Effector memory CD4-positive, alpha-beta T cell (primary cell): ENCODE measurements at regions not wholly inside any gene's neighbourhood (a gene's known extent, or its start where the extent isn't known, plus 50 kb on each side); places are given as distances from the start of the nearest gene placed in this dataset.

Source experiments
- DNase-seq, 3 donors: peaks; one replicate each; pipeline ENCODE4 v3.0.0-alpha.2; 2020
- H3K27ac ChIP-seq: 2 replicates; pipeline ENCODE4 v1.7.0; 2013; ENCODE audit warnings: mild to moderate bottlenecking, low read length, moderate library complexity; ENCODE audit not compliant: insufficient read depth, poor library complexity, severe bottlenecking
- H3K27me3 ChIP-seq: replicated peaks from 2 replicates; pipeline ENCODE4 v1.7.0; 2013; ENCODE audit warnings: mild to moderate bottlenecking, low read length; ENCODE audit not compliant: insufficient read depth, control insufficient read depth, poor library complexity, severe bottlenecking
- H3K36me3 ChIP-seq: 2 replicates; pipeline ENCODE4 v1.7.0; 2013; ENCODE audit warnings: mild to moderate bottlenecking, low read length, moderate library complexity; ENCODE audit not compliant: control insufficient read depth, insufficient read depth
- H3K4me1 ChIP-seq: 2 replicates; pipeline ENCODE4 v1.7.0; 2013; ENCODE audit warnings: low read length, mild to moderate bottlenecking; ENCODE audit not compliant: control insufficient read depth, insufficient read depth, poor library complexity, severe bottlenecking
- H3K4me3 ChIP-seq: 2 replicates; pipeline ENCODE4 v1.7.0; 2013; ENCODE audit warnings: low read length, low read depth, mild to moderate bottlenecking; ENCODE audit not compliant: insufficient read depth, poor library complexity, severe bottlenecking
- H3K9me3 ChIP-seq: 2 replicates; pipeline ENCODE4 v1.7.0; 2013; ENCODE audit warnings: mild to moderate bottlenecking, low read length, moderate library complexity; ENCODE audit not compliant: control insufficient read depth

DNA sequence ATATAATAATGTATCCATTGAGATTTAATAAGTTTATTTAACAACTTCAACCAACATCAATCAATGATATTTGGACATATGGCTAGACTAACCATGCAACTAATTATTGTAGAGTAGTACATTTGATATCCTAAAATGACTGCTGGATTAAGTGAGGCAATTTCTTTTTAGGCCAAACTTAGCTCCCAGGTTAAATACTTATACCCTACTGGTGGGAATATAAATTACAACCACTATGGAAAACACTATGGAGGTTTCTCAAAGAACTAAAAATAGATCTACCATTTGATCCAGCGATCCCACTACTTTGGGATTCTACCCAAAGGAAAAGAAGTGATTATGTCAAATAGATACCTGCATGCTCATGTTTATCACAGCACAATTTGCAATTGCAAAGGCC, 345.8 kb downstream of the RBM26 start:
- no peak overlapping the region for H3K4me3 ChIP-seq

DNA sequence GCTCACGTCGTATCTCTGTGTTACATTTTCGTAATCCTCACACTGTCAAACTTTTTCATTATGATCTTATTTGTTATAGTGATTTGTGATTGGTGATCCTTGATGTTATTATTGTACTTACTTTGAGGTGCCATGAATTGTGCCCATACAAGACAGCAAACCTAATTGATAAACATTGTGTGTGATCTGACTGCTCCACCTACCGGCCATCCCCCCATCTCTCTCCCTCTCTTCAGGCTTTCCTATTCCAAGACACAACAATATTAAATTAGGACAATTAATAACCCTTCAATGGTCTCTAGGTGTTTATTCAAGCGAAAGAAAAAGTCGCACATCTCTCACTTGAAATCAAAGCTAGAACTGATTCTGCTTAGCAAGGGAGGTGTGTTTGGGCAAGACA, 349.3 kb downstream of the RBM26 start:
- no peaks in the 10 kb centered on the region for H3K9me3 ChIP-seq
- H3K4me1 ChIP-seq: no peaks in the 10 kb centered on the region
- H3K4me3 ChIP-seq: no peak overlapping the region
- H3K27me3 ChIP-seq: no peaks in the 10 kb centered on the region
- no peak for DNase-seq
- no peak overlapping the region for H3K27ac ChIP-seq
- no peaks in the 10 kb centered on the region for H3K36me3 ChIP-seq

More for the DNA sequence above, 345.8 kb downstream of the RBM26 start:
- Histone ChIP-seq H3K27me3 (no peaks in the 10 kb centered on the region), H3K9me3 (no peaks in the 10 kb centered on the region), H3K36me3 (no peaks in the 10 kb centered on the region), H3K27ac (no peak overlapping the region), H3K4me1 (no peaks in the 10 kb centered on the region)
- no peak for DNase-seq

DNA sequence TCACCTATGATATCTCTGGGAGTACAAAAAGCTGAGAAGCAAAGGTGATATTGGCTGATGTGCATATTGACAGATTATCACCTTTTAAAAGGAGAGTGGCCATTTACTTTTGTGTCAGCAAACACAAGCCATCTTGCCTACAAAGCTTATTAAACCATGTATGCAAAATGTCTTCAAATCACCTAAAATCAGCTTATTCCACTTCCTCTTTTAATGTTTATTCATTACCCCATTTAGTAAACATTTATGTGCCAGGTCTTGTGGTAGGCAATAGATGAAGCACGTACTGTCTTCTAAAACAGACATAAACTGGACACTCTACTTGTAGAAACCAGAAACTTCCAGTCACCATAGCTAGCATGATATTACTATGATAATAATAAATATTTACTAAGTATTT, 354.6 kb downstream of the RBM26 start:
- Histone ChIP-seq H3K9me3 (no peaks in the 10 kb centered on the region), H3K27me3 (no peaks in the 10 kb centered on the region), H3K27ac (no peak overlapping the region), H3K4me1 (no peaks in the 10 kb centered on the region), H3K36me3 (no peaks in the 10 kb centered on the region), H3K4me3 (no peak overlapping the region)
- no peak for DNase-seq

DNA sequence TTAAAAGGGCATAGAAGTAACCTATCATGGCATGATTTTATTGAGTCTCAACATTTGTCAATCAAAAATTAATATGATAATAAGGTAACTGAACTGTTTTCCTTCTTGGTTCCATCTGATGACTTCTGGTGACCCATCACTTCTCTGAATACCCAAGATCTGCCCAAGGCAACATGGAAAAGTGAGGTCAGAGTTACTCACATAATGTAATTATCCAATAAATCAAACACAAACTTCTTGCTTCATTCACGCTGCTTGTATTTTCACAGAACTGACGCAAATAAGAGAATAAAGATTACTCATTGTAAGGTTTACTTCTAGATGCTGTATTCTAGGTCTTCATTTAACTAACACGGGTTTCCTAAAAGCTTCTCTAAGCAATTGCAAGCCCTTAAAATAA, 361.6 kb downstream of the RBM26 start:
- no peak for DNase-seq
- no peaks in the 10 kb centered on the region for H3K27me3 ChIP-seq
- H3K27ac ChIP-seq: no peak overlapping the region
- no peaks in the 10 kb centered on the region for H3K36me3 ChIP-seq
- H3K4me1 ChIP-seq: no peaks in the 10 kb centered on the region
- no peaks in the 10 kb centered on the region for H3K9me3 ChIP-seq
- no peak overlapping the region for H3K4me3 ChIP-seq

DNA sequence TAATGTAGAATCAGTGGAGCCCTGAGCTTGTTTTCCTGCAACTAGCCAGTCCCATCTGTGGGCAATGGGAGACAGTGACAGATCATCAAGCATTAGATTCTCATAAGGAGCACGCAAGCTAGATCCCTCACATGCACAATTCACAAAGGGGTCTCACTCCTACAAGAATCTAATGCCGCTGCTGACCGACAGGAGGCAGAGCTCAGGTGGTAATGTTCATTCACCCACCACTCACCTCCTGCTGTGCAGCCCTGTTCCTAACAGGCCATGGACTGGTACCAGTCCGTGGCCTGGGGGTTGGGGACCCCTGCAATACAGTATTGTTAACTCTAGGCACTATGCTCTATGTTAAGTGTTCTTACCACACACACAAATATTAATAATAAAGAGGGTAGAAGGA, 362.8 kb downstream of the RBM26 start:
- H3K4me1 ChIP-seq: no peaks in the 10 kb centered on the region
- no peaks in the 10 kb centered on the region for H3K36me3 ChIP-seq
- H3K27me3 ChIP-seq: no peaks in the 10 kb centered on the region
- H3K9me3 ChIP-seq: no peaks in the 10 kb centered on the region
- H3K4me3 ChIP-seq: no peak overlapping the region
- H3K27ac ChIP-seq: no peak overlapping the region
- no peak for DNase-seq

DNA sequence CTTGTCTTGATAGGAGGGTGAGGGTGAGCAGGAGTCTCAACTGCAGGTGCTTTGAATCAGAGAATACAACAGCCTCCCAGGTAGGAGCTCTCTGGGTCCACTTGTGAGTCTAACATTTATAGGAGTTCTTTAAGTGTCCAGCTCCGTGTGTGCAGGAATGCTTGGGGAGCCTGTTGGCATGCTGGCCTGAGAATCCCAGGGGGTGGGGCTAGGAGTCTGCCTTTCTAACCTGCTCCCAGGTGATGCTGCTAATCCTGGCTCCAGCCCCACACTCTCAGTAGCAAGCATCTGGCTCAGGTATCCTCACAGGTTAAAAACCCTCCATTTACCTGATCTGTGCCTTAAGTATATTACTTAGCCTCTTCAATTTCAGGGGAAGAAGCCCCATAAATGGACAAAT, 368.9 kb downstream of the RBM26 start:
- Histone ChIP-seq H3K36me3 (no peaks in the 10 kb centered on the region), H3K27me3 (no peaks in the 10 kb centered on the region), H3K4me1 (no peaks in the 10 kb centered on the region), H3K9me3 (no peaks in the 10 kb centered on the region), H3K4me3 (no peak overlapping the region), H3K27ac (no peak overlapping the region)
- no peak for DNase-seq

DNA sequence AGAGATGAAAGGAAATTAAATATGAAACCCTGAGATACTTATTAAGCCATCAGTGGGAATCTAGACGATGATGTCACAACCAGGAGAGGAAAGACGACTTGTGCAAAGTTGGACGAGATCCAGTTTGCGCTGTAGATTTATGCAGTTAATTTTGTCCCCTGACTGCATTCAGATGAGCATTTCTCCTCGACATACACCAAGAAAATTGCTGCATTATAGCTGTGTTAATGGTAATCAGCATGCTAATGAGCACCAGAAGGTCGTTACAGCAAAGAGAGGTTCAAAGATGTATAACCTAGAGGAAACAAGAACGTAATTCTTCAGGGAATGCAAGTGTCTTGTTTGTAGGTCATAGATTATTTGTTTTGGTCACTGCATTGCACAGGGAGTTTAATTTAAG, 371.7 kb downstream of the RBM26 start:
- H3K27ac ChIP-seq: no peak overlapping the region
- H3K9me3 ChIP-seq: no peaks in the 10 kb centered on the region
- H3K27me3 ChIP-seq: no peaks in the 10 kb centered on the region
- H3K36me3 ChIP-seq: no peaks in the 10 kb centered on the region
- no peak overlapping the region for H3K4me3 ChIP-seq
- no peaks in the 10 kb centered on the region for H3K4me1 ChIP-seq
- DNase-seq: no peak

DNA sequence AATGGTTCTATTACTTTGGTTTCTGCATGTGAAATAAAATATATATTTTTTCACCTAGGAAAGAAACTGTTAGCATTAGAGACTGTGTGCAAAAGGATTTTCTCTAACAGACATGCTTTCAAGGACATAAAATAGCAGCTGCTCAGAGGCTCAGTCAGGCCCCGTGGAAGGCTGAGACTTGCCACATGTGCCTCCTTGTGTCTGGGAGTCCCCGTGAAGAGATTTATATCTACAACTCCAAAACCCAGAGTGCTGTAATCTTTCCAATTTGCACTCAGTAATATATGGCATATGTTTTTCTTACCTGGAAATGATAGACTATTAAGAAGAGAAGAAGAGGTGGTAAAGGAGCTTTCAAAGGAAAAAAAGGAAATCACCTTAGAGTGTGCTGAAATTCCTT, 371.6 kb upstream of the OBI1 start:
- H3K9me3 ChIP-seq: no peaks in the 10 kb centered on the region
- no peak overlapping the region for H3K4me3 ChIP-seq
- H3K27ac ChIP-seq: no peak overlapping the region
- no peak for DNase-seq
- no peaks in the 10 kb centered on the region for H3K36me3 ChIP-seq
- no peaks in the 10 kb centered on the region for H3K27me3 ChIP-seq
- no peaks in the 10 kb centered on the region for H3K4me1 ChIP-seq

DNA sequence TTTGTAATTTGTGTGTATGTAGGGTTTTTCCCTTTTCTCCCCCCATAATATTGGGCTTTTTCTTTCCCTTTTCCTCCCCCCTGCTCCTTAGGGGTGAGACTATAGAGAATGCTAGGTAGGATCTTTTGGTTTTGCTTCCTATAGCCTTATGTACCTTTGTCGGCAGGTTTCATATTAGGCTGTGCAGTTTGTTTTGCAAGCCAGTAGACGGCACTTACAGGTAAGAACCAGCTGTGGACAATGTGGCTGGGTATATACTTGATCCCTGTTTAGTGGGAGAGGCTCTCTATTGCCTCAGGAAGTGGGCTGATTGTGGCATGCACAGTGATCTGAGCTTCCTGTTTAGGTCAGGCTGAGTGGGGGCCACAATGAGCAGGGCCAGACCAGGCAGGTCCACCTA, 359.2 kb upstream of the OBI1 start:
- Histone ChIP-seq H3K27me3 (no peaks in the 10 kb centered on the region), H3K4me3 (no peak overlapping the region), H3K27ac (no peak overlapping the region), H3K36me3 (no peaks in the 10 kb centered on the region), H3K9me3 (peaks cover 7% of the 10 kb centered on the region), H3K4me1 (no peaks in the 10 kb centered on the region)
- no peak for DNase-seq

DNA sequence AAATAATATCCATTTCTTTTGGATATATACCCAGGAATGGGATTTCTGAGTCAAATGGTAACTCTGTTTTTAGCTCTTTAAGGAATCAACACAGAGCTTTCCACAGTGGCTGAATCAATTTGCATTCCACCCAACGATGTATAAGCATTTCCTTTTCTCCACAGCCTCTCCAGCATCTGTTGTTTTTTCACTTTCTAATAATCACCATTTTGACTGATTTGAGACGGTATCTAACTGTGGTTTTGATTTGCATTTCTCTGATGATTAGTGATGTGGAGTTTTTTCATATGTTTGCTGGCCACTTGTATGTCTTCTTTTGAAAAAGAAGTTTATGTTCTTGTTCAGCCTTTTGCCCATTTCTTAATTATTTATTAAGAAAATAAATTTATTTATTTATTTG, 352.2 kb upstream of the OBI1 start:
- Histone ChIP-seq H3K27me3 (no peaks in the 10 kb centered on the region), H3K36me3 (no peaks in the 10 kb centered on the region), H3K27ac (no peak overlapping the region), H3K4me1 (no peaks in the 10 kb centered on the region), H3K4me3 (no peak overlapping the region), H3K9me3 (no peaks in the 10 kb centered on the region)
- DNase-seq: no peak
